H9 (cell line): ENCODE measurements at regions not wholly inside any gene's neighbourhood (a gene's known extent, or its start where the extent isn't known, plus 50 kb on each side); places are given as distances from the start of the nearest gene placed in this dataset.

Experiments used
- DNase-seq: peaks from one replicate; pipeline ENCODE4 v3.0.0-alpha.2; 2017
- H2AFZ ChIP-seq: one replicate; pipeline ENCODE4 v1.6.1; 2013; ENCODE audit warnings: mild to moderate bottlenecking, low read length, control low read depth, moderate library complexity
- H2AK5ac ChIP-seq: 2 replicates; pipeline ENCODE4 v1.6.1; 2013; ENCODE audit warnings: low read length, control low read depth, mixed read lengths; ENCODE audit not compliant: insufficient read length
- H2BK120ac ChIP-seq: one replicate; pipeline ENCODE4 v1.6.1; 2013; ENCODE audit warnings: low read depth, mild to moderate bottlenecking, low read length, control low read depth, inconsistent platforms; ENCODE audit not compliant: poor library complexity, severe bottlenecking
- H2BK12ac ChIP-seq: 2 replicates; pipeline ENCODE4 v1.6.1; 2013; ENCODE audit warnings: low read length, control low read depth, mixed read lengths, low read depth; ENCODE audit not compliant: insufficient read length
- H2BK15ac ChIP-seq: 2 replicates; pipeline ENCODE4 v1.6.1; 2013; ENCODE audit warnings: low read depth, low read length, control low read depth
- H2BK20ac ChIP-seq: one replicate; pipeline ENCODE4 v1.6.1; 2013; ENCODE audit warnings: low read depth, mild to moderate bottlenecking, low read length, control low read depth, inconsistent platforms; ENCODE audit not compliant: poor library complexity, severe bottlenecking
- H2BK5ac ChIP-seq: 2 replicates; pipeline ENCODE4 v1.6.1; 2013; ENCODE audit warnings: low read length, control low read depth, mixed read lengths; ENCODE audit not compliant: insufficient read length
- H3K14ac ChIP-seq: 2 replicates; pipeline ENCODE4 v1.6.1; 2013; ENCODE audit warnings: low read length, control low read depth; ENCODE audit not compliant: insufficient read depth
- H3K18ac ChIP-seq: 2 replicates; pipeline ENCODE4 v1.6.1; 2013; ENCODE audit warnings: low read depth, mild to moderate bottlenecking, mixed read lengths, low read length, control low read depth; ENCODE audit not compliant: insufficient read length
- H3K23ac ChIP-seq: 2 replicates; pipeline ENCODE4 v1.6.1; 2013; ENCODE audit warnings: low read length, control low read depth, mixed read lengths, low read depth; ENCODE audit not compliant: insufficient read length
- H3K23me2 ChIP-seq: 2 replicates; pipeline ENCODE4 v1.6.1; 2013; ENCODE audit warnings: low read depth, mild to moderate bottlenecking, mixed read lengths, low read length, control low read depth; ENCODE audit not compliant: insufficient read length, poor library complexity, severe bottlenecking
- H3K27ac ChIP-seq: 2 replicates; pipeline ENCODE4 v1.5.1; 2013; ENCODE audit warnings: low read length, control low read depth, mixed read lengths, low read depth; ENCODE audit not compliant: insufficient read length
- H3K27me3 ChIP-seq: 2 replicates; pipeline ENCODE4 v1.6.1; 2013; ENCODE audit warnings: low read length, control low read depth, inconsistent platforms; ENCODE audit not compliant: insufficient read depth
- H3K4ac ChIP-seq: 2 replicates; pipeline ENCODE4 v1.6.1; 2013; ENCODE audit warnings: low read depth, mild to moderate bottlenecking, control low read depth, inconsistent platforms, low read length, moderate library complexity
- H3K4me1 ChIP-seq: 2 replicates; pipeline ENCODE4 v1.6.1; 2013; ENCODE audit warnings: low read length, control low read depth, inconsistent platforms; ENCODE audit not compliant: insufficient read depth
- H3K4me2 ChIP-seq: 2 replicates; pipeline ENCODE4 v1.6.1; 2013; ENCODE audit warnings: low read length, control low read depth, mixed read lengths; ENCODE audit not compliant: insufficient read length, insufficient read depth
- H3K56ac ChIP-seq: 2 replicates; pipeline ENCODE4 v1.6.1; 2013; ENCODE audit warnings: low read depth, mild to moderate bottlenecking, mixed read lengths, low read length, control low read depth; ENCODE audit not compliant: insufficient read length
- H3K79me1 ChIP-seq: 2 replicates; pipeline ENCODE4 v1.6.1; 2013; ENCODE audit warnings: low read depth, mild to moderate bottlenecking, moderate library complexity, low read length, control low read depth, inconsistent platforms; ENCODE audit not compliant: insufficient read depth, poor library complexity, severe bottlenecking
- H3K79me2 ChIP-seq: 2 replicates; pipeline ENCODE4 v1.6.1; 2013; ENCODE audit warnings: low read length, control low read depth, inconsistent platforms; ENCODE audit not compliant: insufficient read depth
- H3K9ac ChIP-seq: 2 replicates; pipeline ENCODE4 v1.6.1; 2013; ENCODE audit warnings: low read length, control low read depth, mixed read lengths; ENCODE audit not compliant: insufficient read length; ENCODE audit errors: extremely low read depth
- H3K9me3 ChIP-seq: one replicate; pipeline ENCODE4 v1.6.1; 2013; ENCODE audit warnings: low read depth, low read length, inconsistent platforms; ENCODE audit not compliant: control insufficient read depth
- H3T11ph ChIP-seq: one replicate; pipeline ENCODE4 v1.6.1; 2013; ENCODE audit warnings: mild to moderate bottlenecking, low read length, control low read depth, inconsistent platforms
- H4K20me1 ChIP-seq: one replicate; pipeline ENCODE4 v1.6.1; 2013; ENCODE audit not compliant: control insufficient read depth, insufficient read length, insufficient read depth
- H4K5ac ChIP-seq: 2 replicates; pipeline ENCODE4 v1.6.1; 2013; ENCODE audit warnings: low read depth, mild to moderate bottlenecking, mixed read lengths, low read length, control low read depth; ENCODE audit not compliant: insufficient read length
- H4K8ac ChIP-seq: replicated peaks from 2 replicates; pipeline ENCODE4 v1.6.1; 2013; ENCODE audit warnings: low read length, control low read depth, mixed read lengths, low read depth; ENCODE audit not compliant: insufficient read length
- H4K91ac ChIP-seq: 2 replicates; pipeline ENCODE4 v1.6.1; 2013; ENCODE audit warnings: low read depth, mild to moderate bottlenecking, moderate library complexity, mixed read lengths, low read length, control low read depth; ENCODE audit not compliant: insufficient read length
- H3K27ac Mint-ChIP-seq, 3 experiments: 2 replicates in 2 of 3; 3 replicates in 1 of 3; pipeline ENCODE4 v1.8.0; 2020 to 2021; ENCODE audit warnings: mixed read lengths in 3 of 3, mild to moderate bottlenecking in 1 of 3, moderate library complexity in 1 of 3
- H3K27me3 Mint-ChIP-seq: 2 replicates; pipeline ENCODE4 v1.8.0; 2021; ENCODE audit warnings: low read depth, mild to moderate bottlenecking, moderate library complexity, mixed read lengths
- H3K36me3 Mint-ChIP-seq, 3 experiments: 2 replicates in 2 of 3; 3 replicates in 1 of 3; pipeline ENCODE4 v1.8.0; 2020 to 2021; ENCODE audit warnings: low read depth in 3 of 3, mixed read lengths in 3 of 3; ENCODE audit not compliant: insufficient read depth in 1 of 3
- H3K4me1 Mint-ChIP-seq, 2 experiments: 2 replicates each; pipeline ENCODE4 v1.8.0; 2020; ENCODE audit warnings: mixed read lengths in 2 of 2
- H3K4me3 Mint-ChIP-seq, 2 experiments: 2 replicates in 1 of 2; 3 replicates in 1 of 2; pipeline ENCODE4 v1.8.0; 2020 to 2021; ENCODE audit warnings: mild to moderate bottlenecking in 2 of 2, mixed read lengths in 2 of 2, moderate library complexity in 1 of 2
- H3K9me3 Mint-ChIP-seq, 2 experiments: 2 replicates in 1 of 2; 3 replicates in 1 of 2; pipeline ENCODE4 v1.8.0; 2020; ENCODE audit warnings: mild to moderate bottlenecking in 2 of 2, mixed read lengths in 2 of 2, moderate library complexity in 1 of 2
- WGBS: extraction: QIAGEN DNeasy Blood & Tissue Kit; methylation state at CpG from one replicate; pipeline ENCODE4 v1.1.7; 2013; ENCODE audit warnings: missing lambda C conversion rate, low lambda C conversion rate, mixed read lengths; ENCODE audit not compliant: insufficient read length; ENCODE audit errors: extremely low coverage; 5-methylcytosine and 5-hydroxymethylcytosine counted together
- TF ChIP-seq, protein P1 (sequence below): fragments of 200-600 bp; sonication (generic); conservative IDR thresholded peaks from 3 replicates; pipeline ENCODE4 v1.8.0; 2021; ENCODE audit warnings: antibody characterized with exemption, mild to moderate bottlenecking

GRCh38 chr10:42490368-42490767, 148.0 kb downstream of the ZNF33B start:
- no peak overlapping the region for H3K4ac ChIP-seq
- no peak overlapping the region for H2BK15ac ChIP-seq
- no peak overlapping the region for H3K27ac Mint-ChIP-seq
- H2BK20ac ChIP-seq = no peak overlapping the region
- H2BK120ac ChIP-seq = no peak overlapping the region
- H3K27me3 Mint-ChIP-seq = peaks cover 4% of the 10 kb centered on the region
- no peak overlapping the region for H3K18ac ChIP-seq
- no peak for DNase-seq
- no peaks in the 10 kb centered on the region for H4K20me1 ChIP-seq
- H2BK5ac ChIP-seq = no peak overlapping the region
- no peak overlapping the region for H3K23ac ChIP-seq
- no peak overlapping the region for H3K14ac ChIP-seq
- no peak overlapping the region for H4K5ac ChIP-seq
- H3K9ac ChIP-seq = no peak overlapping the region
- peaks cover 98 to 100% of the 10 kb centered on the region in 2 experiments for H3K9me3 Mint-ChIP-seq
- H3K36me3 Mint-ChIP-seq = peaks cover 8 to 31% (median 11%) of the 10 kb centered on the region in 3 experiments; a peak in 5 of 7 replicates
- WGBS = no CpG with 5 or more reads among the region's 1 CpG
- H3K79me1 ChIP-seq = no peaks in the 10 kb centered on the region
- H2AK5ac ChIP-seq = no peak overlapping the region
- TF ChIP-seq, protein P1, sequence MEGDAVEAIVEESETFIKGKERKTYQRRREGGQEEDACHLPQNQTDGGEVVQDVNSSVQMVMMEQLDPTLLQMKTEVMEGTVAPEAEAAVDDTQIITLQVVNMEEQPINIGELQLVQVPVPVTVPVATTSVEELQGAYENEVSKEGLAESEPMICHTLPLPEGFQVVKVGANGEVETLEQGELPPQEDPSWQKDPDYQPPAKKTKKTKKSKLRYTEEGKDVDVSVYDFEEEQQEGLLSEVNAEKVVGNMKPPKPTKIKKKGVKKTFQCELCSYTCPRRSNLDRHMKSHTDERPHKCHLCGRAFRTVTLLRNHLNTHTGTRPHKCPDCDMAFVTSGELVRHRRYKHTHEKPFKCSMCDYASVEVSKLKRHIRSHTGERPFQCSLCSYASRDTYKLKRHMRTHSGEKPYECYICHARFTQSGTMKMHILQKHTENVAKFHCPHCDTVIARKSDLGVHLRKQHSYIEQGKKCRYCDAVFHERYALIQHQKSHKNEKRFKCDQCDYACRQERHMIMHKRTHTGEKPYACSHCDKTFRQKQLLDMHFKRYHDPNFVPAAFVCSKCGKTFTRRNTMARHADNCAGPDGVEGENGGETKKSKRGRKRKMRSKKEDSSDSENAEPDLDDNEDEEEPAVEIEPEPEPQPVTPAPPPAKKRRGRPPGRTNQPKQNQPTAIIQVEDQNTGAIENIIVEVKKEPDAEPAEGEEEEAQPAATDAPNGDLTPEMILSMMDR = no peak
- H3K9me3 ChIP-seq = peaks cover 88% of the 10 kb centered on the region
- H4K8ac ChIP-seq = no peak overlapping the region
- H4K91ac ChIP-seq = no peak overlapping the region
- no peaks in the 10 kb centered on the region for H3K79me2 ChIP-seq
- H3K23me2 ChIP-seq = no peaks in the 10 kb centered on the region
- no peak overlapping the region for H3K4me3 Mint-ChIP-seq
- no peak overlapping the region for H3K4me2 ChIP-seq
- no peaks in the 10 kb centered on the region for H3K4me1 ChIP-seq
- no peak overlapping the region for H2AFZ ChIP-seq
- H3K27me3 ChIP-seq = no peaks in the 10 kb centered on the region
- no peak overlapping the region for H2BK12ac ChIP-seq
- H3T11ph ChIP-seq = no peak overlapping the region
- no peak overlapping the region for H3K27ac ChIP-seq
- H3K4me1 Mint-ChIP-seq = no peaks in the 10 kb centered on the region
- no peak overlapping the region for H3K56ac ChIP-seq
